GM19240 (cell line): ENCODE measurements at regions not wholly inside any gene's neighbourhood (a gene's known extent, or its start where the extent isn't known, plus 50 kb on each side); places are given as distances from the start of the nearest gene placed in this dataset.
"Not testable (repeated sequence)": the region's sequence is repeated elsewhere in the genome, so short reads cannot be mapped to it uniquely, and the experiment has no call there.

ENCODE experiments used
- DNase-seq: peaks from one replicate; pipeline ENCODE4 v3.0.0; 2011; ENCODE audit warnings: low spot score; ENCODE audit not compliant: insufficient read length

- not testable (repeated sequence) for DNase-seq
Observed at GRCh38 chr7:67674862-67675261, 678.2 kb downstream of the TYW1 start.

GRCh38 chr7:67675971-67676370, 679.3 kb downstream of the TYW1 start:
- no peak for DNase-seq

- DNase-seq: no peak
Observed at GRCh38 chr7:67678419-67678818, 681.8 kb downstream of the TYW1 start.

GRCh38 chr7:67683628-67684027, 687.0 kb downstream of the TYW1 start:
- no peak for DNase-seq

GRCh38 chr7:67690700-67691099, 694.1 kb downstream of the TYW1 start:
- DNase-seq: no peak

- no peak for DNase-seq
Observed at GRCh38 chr7:67692425-67692824, 695.8 kb downstream of the TYW1 start.

- no peak for DNase-seq
Observed at GRCh38 chr7:67696124-67696523, 699.5 kb downstream of the TYW1 start.

- DNase-seq: no peak
Observed at GRCh38 chr7:67696878-67697277, 700.2 kb downstream of the TYW1 start.

- no peak for DNase-seq
Observed at GRCh38 chr7:67698354-67698753, 701.7 kb downstream of the TYW1 start.

GRCh38 chr7:67705850-67706249, 709.2 kb downstream of the TYW1 start:
- no peak for DNase-seq

GRCh38 chr7:67711706-67712105, 715.1 kb downstream of the TYW1 start:
- DNase-seq: no peak

GRCh38 chr7:67713451-67714056, 716.9 kb downstream of the TYW1 start:
- no peak for DNase-seq

GRCh38 chr7:67716729-67717128, 720.1 kb downstream of the TYW1 start:
- no peak for DNase-seq

GRCh38 chr7:67723591-67723990, 727.0 kb downstream of the TYW1 start:
- no peak for DNase-seq

GRCh38 chr7:67724435-67724834, 727.8 kb downstream of the TYW1 start:
- DNase-seq: no peak

- DNase-seq: no peak
Observed at GRCh38 chr7:67724955-67725354, 728.3 kb downstream of the TYW1 start.

GRCh38 chr7:67725423-67725822, 728.8 kb downstream of the TYW1 start:
- DNase-seq: no peak

GRCh38 chr7:67729771-67730170, 733.1 kb downstream of the TYW1 start:
- no peak for DNase-seq

GRCh38 chr7:67731704-67732103, 735.1 kb downstream of the TYW1 start:
- no peak for DNase-seq

- DNase-seq: no peak
Observed at GRCh38 chr7:67732898-67733297, 736.3 kb downstream of the TYW1 start.

GRCh38 chr7:67738145-67738544, 741.5 kb downstream of the TYW1 start:
- no peak for DNase-seq

- DNase-seq: no peak
Observed at GRCh38 chr7:67738958-67739357, 742.3 kb downstream of the TYW1 start.

- DNase-seq: no peak
Observed at GRCh38 chr7:67743501-67743900, 746.9 kb downstream of the TYW1 start.

- no peak for DNase-seq
Observed at GRCh38 chr7:67752227-67752626, 755.6 kb downstream of the TYW1 start.
